HepG2 (cell line): ENCODE measurements at regions not wholly inside any gene's neighbourhood (a gene's known extent, or its start where the extent isn't known, plus 50 kb on each side); places are given as distances from the start of the nearest gene placed in this dataset.

Source experiments
- ATAC-seq: fragments of 200-7000 bp; cut with Tn5 transposase; 3 replicates; pipeline ENCODE4 v1.9.1; 2020; ENCODE audit warnings: mild to moderate bottlenecking, moderate library complexity
- BruUV-seq: library from RNA; stranded (reverse); fragments of 400-500 nt; replicated peaks from 2 replicates; lab custom pipeline; 2021; lab: Mats Ljungman, UMichigan
- CTCF ChIA-PET: fragments of 300-600 bp; formaldehyde crosslinking; extraction: SDS; loops from one replicate; lab custom pipeline; 2021; ENCODE audit warnings: low total read pairs, inconsistent platforms, low intra/inter-chr PET ratio; lab: Yijun Ruan, JAX
- POLR2A ChIA-PET: fragments of 350-600 bp; sonication (Branson Sonifier 250); formaldehyde crosslinking; loops from one replicate; lab custom pipeline; 2020; ENCODE audit warnings: antibody characterized with exemption, inconsistent platforms; lab: Yijun Ruan, JAX
- DNase-seq: peaks from one replicate; pipeline ENCODE4 v3.0.0-alpha.2; 2015; ENCODE audit warnings: low spot score
- FAIRE-seq: peaks from 3 replicates; lab custom pipeline; 2011; peaks lifted over from hg19 to GRCh38; lab: Jason Lieb, UNC
- H2AFZ ChIP-seq: one replicate; pipeline ENCODE4 v1.6.1; 2011; ENCODE audit warnings: low read length, inconsistent platforms
- H3K27ac ChIP-seq: fragments of 300-600 bp; 3 replicates; pipeline ENCODE4 v1.8.0; 2011; ENCODE audit warnings: mixed run types, mild to moderate bottlenecking, mixed read lengths, low read length, inconsistent platforms; ENCODE audit not compliant: insufficient read depth; ENCODE audit errors: extremely low read length
- H3K27me3 ChIP-seq, 2 experiments: fragments of 200-600 bp in 1 of 2; 2 replicates in 1 of 2; 3 replicates in 1 of 2; pipeline versions ENCODE4 v1.6.0 to v1.8.0; 2011; ENCODE audit warnings: low read length in 2 of 2, mild to moderate bottlenecking in 2 of 2, moderate library complexity in 2 of 2, inconsistent platforms in 1 of 2; ENCODE audit not compliant: insufficient read depth in 2 of 2, control insufficient read depth in 1 of 2
- H3K36me3 ChIP-seq, 2 experiments: fragments of 200-600 bp in 1 of 2; replicated peaks in 1 of 2; 2 replicates in 1 of 2; 3 replicates in 1 of 2; pipeline versions ENCODE4 v1.5.1 to v1.8.0; 2011; ENCODE audit warnings: low read length in 2 of 2, inconsistent platforms in 1 of 2; ENCODE audit not compliant: insufficient read depth in 2 of 2, control insufficient read depth in 1 of 2
- H3K4me1 ChIP-seq: 2 replicates; pipeline ENCODE4 v1.5.1; 2012; ENCODE audit warnings: low read length, inconsistent platforms; ENCODE audit not compliant: insufficient read depth
- H3K4me2 ChIP-seq: 2 replicates; pipeline ENCODE4 v1.6.0; 2011; ENCODE audit warnings: low read depth, low read length, inconsistent platforms
- H3K4me3 ChIP-seq, 3 experiments: fragments of 200-600 bp in 1 of 3; sonication (generic), shearing (Covaris generic) in 1 of 3; replicated peaks in 1 of 3; 2 replicates each; pipeline ENCODE4 v1.5.1; 2011 to 2016; ENCODE audit warnings: low read length in 3 of 3, inconsistent platforms in 2 of 3, low read depth in 2 of 3, mild to moderate bottlenecking in 2 of 3, control low read depth in 1 of 3, mixed read lengths in 1 of 3; ENCODE audit not compliant: insufficient read depth in 1 of 3
- H3K79me2 ChIP-seq: one replicate; pipeline ENCODE4 v1.6.1; 2011; ENCODE audit warnings: low read length, inconsistent platforms; ENCODE audit not compliant: insufficient read depth
- H3K9ac ChIP-seq: 2 replicates; pipeline ENCODE4 v1.6.0; 2011; ENCODE audit warnings: mild to moderate bottlenecking, low read depth, low read length, inconsistent platforms; ENCODE audit not compliant: insufficient read depth
- H3K9me3 ChIP-seq: 2 replicates; pipeline ENCODE4 v1.5.1; 2012; ENCODE audit warnings: mild to moderate bottlenecking, low read length
- H4K20me1 ChIP-seq: 2 replicates; pipeline ENCODE4 v1.6.0; 2011; ENCODE audit warnings: inconsistent platforms, mild to moderate bottlenecking, low read length, moderate library complexity; ENCODE audit not compliant: insufficient read depth
- MIER3 ChIP-seq: IDR thresholded peaks from 2 replicates; pipeline ENCODE4 v1.6.1; 2016; ENCODE audit warnings: missing compliant biosample characterization, borderline replicate concordance
- NKX3-1 ChIP-seq: sonication (generic); formaldehyde crosslinking; IDR thresholded peaks from 2 replicates; pipeline ENCODE4 v1.5.0; 2020; ENCODE audit warnings: missing genetic modification reagents
- SP2 ChIP-seq: sonication (generic); formaldehyde crosslinking; IDR thresholded peaks from 2 replicates; pipeline ENCODE4 v1.5.1; 2020; ENCODE audit warnings: mild to moderate bottlenecking, missing genetic modification reagents
- ZNF556 ChIP-seq: sonication (generic); formaldehyde crosslinking; IDR thresholded peaks from 2 replicates; pipeline ENCODE4 v1.4.0; 2020; ENCODE audit warnings: mild to moderate bottlenecking, missing genetic modification reagents, borderline replicate concordance
- ZSCAN29 ChIP-seq: sonication (generic); formaldehyde crosslinking; conservative IDR thresholded peaks from 2 replicates; pipeline ENCODE4 v1.4.0; 2020; ENCODE audit warnings: mild to moderate bottlenecking, missing genetic modification reagents
- ZXDC ChIP-seq: sonication (generic); formaldehyde crosslinking; IDR thresholded peaks from 2 replicates; pipeline ENCODE4 v1.5.0; 2020; ENCODE audit warnings: mild to moderate bottlenecking, missing genetic modification reagents
- WGBS: methylation state at CpG from one replicate; pipeline ENCODE4 v1.1.6; 2017; ENCODE audit warnings: low lambda C conversion rate; 5-methylcytosine and 5-hydroxymethylcytosine counted together
- in situ Hi-C: cut with HindIII; loops from 2 replicates; pipeline ENCODE4 v1.10.0; 2017; ENCODE audit warnings: low pct_unique_long_range_greater_than_20kb; ENCODE audit not compliant: extremely low pct_ligation_motif_present
- intact Hi-C: fragments of 100-400 bp; cut with micrococcal nuclease; formaldehyde crosslinking; loops from one replicate; pipeline ENCODE4 v1.10.0; 2022; ENCODE audit not compliant: unreplicated experiment

- WGBS: 49% methylated on average over 5 of the region's 5 CpGs
- intact Hi-C loops (no loop called here), in situ Hi-C loops (no loop called here)
- no peak overlapping the region for H3K9ac ChIP-seq
- H3K79me2 ChIP-seq: no peaks in the 10 kb centered on the region
- no TSS peak for BruUV-seq
- no peak overlapping the region for H3K4me3 ChIP-seq
- CTCF ChIA-PET: no interaction called here
- H2AFZ ChIP-seq: no peak overlapping the region
- no peak overlapping the region for H3K27ac ChIP-seq
- no peaks in the 10 kb centered on the region for H3K9me3 ChIP-seq
- DNase-seq (no peak), ATAC-seq (no peak), FAIRE-seq (no peak)
- no peaks in the 10 kb centered on the region for H4K20me1 ChIP-seq
- POLR2A ChIA-PET: no interaction called here
- H3K36me3 ChIP-seq: no peaks in the 10 kb centered on the region
- TF ChIP-seq MIER3 (no peak), ZNF556 (no peak), NKX3-1 (CRISPR knock-in tag) (no peak)
- H3K4me1 ChIP-seq: no peaks in the 10 kb centered on the region
- no peaks in the 10 kb centered on the region for H3K27me3 ChIP-seq
- H3K4me2 ChIP-seq: no peak overlapping the region
Measured at GRCh38 chrX:131393426-131393825, 104.3 kb upstream of the IGSF1 start.

- no peak overlapping the region for H3K27ac ChIP-seq
- POLR2A ChIA-PET: no interaction called here
- H4K20me1 ChIP-seq: no peaks in the 10 kb centered on the region
- no peak for FAIRE-seq
- no TSS peak for BruUV-seq
- CTCF ChIA-PET: no interaction called here
- in situ Hi-C loops: no loop called here
- DNase-seq: no peak
- H3K4me2 ChIP-seq: no peak overlapping the region
- H3K79me2 ChIP-seq: no peaks in the 10 kb centered on the region
- intact Hi-C loops: no loop called here
- no peaks in the 10 kb centered on the region for H3K4me1 ChIP-seq
- H2AFZ ChIP-seq: no peak overlapping the region
- no peak overlapping the region for H3K4me3 ChIP-seq
- ATAC-seq: no peak
- H3K27me3 ChIP-seq: no peaks in the 10 kb centered on the region
- no peaks in the 10 kb centered on the region for H3K9me3 ChIP-seq
- no peaks in the 10 kb centered on the region for H3K36me3 ChIP-seq
- H3K9ac ChIP-seq: no peak overlapping the region
- TF ChIP-seq SP2 (CRISPR knock-in tag) (no peak), ZSCAN29 (CRISPR knock-in tag) (no peak), ZXDC (CRISPR knock-in tag) (no peak)
- TF ChIP-seq, all 625 proteins: peak for 0
- WGBS: 0% methylated on average over 1 of the region's 2 CpGs
Measured at GRCh38 chrX:131394384-131394783, 105.3 kb upstream of the IGSF1 start.
